NCI-H446 (cell line): ENCODE measurements at regions not wholly inside any gene's neighbourhood (a gene's known extent, or its start where the extent isn't known, plus 50 kb on each side); places are given as distances from the start of the nearest gene placed in this dataset.

Experiments
- DNase-seq, 2 experiments: peaks; one replicate each; lab custom pipeline; 2025; lab: John Stamatoyannopoulos, UW

- DNase-seq = no peak
Measured at GRCh38 chr2:54392555-54393324, 63.4 kb upstream of the SPTBN1 start.

- no peak for DNase-seq
Measured at GRCh38 chr2:54394392-54394791, 61.7 kb upstream of the SPTBN1 start.

GRCh38 chr2:54396107-54396506 lies 60.0 kb upstream of the SPTBN1 start:
- DNase-seq = no peak

GRCh38 chr2:54396798-54397197 lies 59.3 kb upstream of the SPTBN1 start:
- DNase-seq = no peak

GRCh38 chr2:54397426-54397825 lies 58.7 kb upstream of the SPTBN1 start:
- no peak for DNase-seq

- DNase-seq = no peak
Measured at GRCh38 chr2:54401554-54401953, 54.6 kb upstream of the SPTBN1 start.

GRCh38 chr2:54402350-54402749 lies 53.8 kb upstream of the SPTBN1 start:
- no peak for DNase-seq

GRCh38 chr2:54403512-54404238 lies 52.5 kb upstream of the SPTBN1 start:
- DNase-seq = no peak

- DNase-seq = no peak
Measured at GRCh38 chr2:54404270-54404669, 51.9 kb upstream of the SPTBN1 start.

- DNase-seq = no peak
Measured at GRCh38 chr2:54406031-54406430, 50.1 kb upstream of the SPTBN1 start.
